ENCODE measurements at regions not wholly inside any gene's neighbourhood (a gene's known extent, or its start where the extent isn't known, plus 50 kb on each side); places are given as distances from the start of the nearest gene placed in this dataset.

DNA sequence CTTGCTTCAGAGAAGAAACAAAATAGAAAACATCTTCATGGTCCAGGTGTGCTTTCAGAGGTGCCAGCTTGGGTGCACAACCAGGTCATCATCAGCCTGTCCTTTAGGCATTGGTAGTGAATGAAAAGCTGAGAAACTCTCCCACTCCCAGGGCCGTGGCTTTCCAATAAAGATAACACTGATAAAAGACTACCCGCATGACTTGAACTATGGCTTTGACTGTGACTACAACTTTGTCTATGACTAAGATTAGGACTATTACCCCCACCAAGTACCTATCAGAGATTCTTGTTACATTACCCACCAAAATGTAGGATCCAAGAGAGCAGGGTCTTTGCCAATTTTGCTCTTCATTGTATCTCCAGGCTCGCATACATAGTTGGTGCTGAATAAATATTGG, 115.2 kb downstream of the EDEM1 start:
- TF ChIP-seq, protein P1, sequence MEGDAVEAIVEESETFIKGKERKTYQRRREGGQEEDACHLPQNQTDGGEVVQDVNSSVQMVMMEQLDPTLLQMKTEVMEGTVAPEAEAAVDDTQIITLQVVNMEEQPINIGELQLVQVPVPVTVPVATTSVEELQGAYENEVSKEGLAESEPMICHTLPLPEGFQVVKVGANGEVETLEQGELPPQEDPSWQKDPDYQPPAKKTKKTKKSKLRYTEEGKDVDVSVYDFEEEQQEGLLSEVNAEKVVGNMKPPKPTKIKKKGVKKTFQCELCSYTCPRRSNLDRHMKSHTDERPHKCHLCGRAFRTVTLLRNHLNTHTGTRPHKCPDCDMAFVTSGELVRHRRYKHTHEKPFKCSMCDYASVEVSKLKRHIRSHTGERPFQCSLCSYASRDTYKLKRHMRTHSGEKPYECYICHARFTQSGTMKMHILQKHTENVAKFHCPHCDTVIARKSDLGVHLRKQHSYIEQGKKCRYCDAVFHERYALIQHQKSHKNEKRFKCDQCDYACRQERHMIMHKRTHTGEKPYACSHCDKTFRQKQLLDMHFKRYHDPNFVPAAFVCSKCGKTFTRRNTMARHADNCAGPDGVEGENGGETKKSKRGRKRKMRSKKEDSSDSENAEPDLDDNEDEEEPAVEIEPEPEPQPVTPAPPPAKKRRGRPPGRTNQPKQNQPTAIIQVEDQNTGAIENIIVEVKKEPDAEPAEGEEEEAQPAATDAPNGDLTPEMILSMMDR (conservative IDR thresholded peaks at IDR 0.05; ENCODE audit: low read length), result no peak
- no peak for TF ChIP-seq EZH2phosphoT487 (IDR thresholded peaks at IDR 0.05; ENCODE audit: borderline replicate concordance, low read depth, low read length)

All from OCI-LY7 (cell line).